NCI-H2196 (cell line): ENCODE measurements at regions not wholly inside any gene's neighbourhood (a gene's known extent, or its start where the extent isn't known, plus 50 kb on each side); places are given as distances from the start of the nearest gene placed in this dataset.
A peak's percentile ranks its signal among the peaks of the same experiment; 100 is the strongest.

Experiments
- DNase-seq: peaks from one replicate; lab custom pipeline; 2025; ENCODE audit not compliant: unreplicated experiment; lab: John Stamatoyannopoulos, UW

DNA sequence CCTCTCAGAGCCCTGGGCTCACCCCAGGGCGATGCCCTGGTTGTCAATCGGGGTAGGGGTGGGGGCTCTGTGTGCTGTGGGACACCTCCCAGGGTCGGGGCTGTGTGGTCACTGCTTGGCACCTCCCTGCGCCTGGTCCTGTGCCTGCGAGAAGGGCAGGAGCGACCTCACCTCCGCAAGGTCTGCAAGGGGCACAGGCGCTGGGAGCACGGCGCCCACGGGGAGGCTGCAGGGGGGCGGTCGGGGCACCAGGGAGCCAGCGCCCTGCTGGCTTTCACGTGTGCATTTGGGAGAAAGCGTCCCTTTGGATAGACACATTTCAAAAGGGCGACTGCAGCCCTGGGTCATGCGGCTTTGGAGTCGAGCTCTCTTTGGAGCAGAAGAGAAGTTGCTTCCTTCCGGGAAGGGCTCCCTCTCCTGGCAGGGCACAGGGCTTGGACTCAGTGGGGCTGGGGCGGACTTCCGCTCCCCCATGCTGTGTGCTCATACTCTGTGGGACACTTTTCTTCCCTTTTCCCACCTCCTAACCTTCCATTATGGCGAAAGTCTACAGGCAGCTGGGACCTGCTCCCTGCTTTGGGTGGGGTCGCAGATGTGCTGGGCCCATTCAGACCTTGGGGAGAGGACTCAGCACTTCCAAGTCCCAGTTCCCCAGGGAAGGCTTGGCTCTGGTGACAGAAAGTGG, 52.9 kb upstream of the SLC28A3 start:
- no peak for DNase-seq

DNA sequence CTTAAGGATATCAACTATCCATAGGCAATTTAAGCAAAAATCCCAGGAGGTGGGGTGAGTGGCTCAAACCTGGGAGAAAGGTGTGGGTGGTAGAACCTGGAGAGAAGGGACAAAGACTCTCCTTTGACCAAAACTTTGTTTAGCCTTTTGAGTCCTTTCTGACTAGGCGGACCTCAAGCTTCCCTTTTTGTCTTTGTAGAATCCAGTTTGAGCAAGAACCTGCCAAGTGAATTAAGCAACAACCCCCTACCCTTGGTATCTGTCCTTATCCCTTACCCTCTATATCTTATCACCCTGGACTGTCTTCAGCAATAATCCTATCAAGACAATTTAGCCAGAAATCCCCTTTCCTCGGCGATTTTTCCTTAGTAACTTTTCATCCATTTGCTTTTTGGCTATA, 53.5 kb upstream of the SLC28A3 start:
- no peak for DNase-seq

DNA sequence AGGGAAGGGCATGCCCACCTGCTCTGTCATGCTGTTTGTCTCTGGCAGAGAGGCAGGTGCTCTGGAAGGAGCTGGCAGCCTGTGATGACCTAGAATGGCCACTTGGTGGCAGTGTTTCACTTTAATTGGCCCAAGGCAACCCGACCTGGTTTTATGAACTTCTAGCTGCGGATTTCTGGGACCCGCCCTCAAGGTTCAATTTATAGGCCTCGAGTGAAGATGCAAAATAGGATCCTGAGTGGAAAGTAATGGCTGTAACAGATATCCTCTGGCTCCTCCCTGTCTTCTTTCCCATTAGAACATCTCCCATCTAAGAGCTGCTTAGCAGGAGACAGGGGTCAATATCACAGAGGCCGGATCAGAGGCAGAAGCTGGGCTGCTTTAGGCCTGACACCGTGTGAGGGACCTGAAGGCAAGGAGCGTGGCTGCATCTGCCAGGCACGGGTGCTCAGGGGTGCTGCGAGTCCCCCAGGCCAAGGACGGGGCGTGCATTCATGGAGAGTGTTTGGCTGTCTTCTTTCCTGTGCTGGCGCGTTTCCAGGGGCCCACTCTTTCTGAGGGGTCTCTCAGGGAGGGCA, 56.7 kb upstream of the SLC28A3 start:
- peak; percentile 75 for DNase-seq

DNA sequence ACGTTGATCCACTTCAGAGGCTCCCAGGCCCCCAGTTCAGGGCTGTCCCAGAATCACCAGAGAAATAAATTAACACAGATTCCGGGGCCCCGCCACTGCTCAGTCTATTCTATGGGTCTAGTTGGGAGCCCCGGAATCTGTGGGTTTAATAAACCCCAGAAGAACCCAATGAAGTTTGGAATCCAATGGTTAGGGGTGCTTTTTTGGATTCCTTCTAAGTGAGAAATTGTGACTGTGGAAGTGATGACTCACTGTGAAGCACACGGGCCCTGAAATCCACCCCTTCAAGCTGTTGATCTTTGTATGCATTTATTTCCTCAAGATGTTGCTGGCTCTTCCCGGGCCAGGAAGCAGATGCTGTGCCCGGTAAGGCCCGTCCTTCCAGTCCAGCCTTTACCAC, 57.3 kb upstream of the SLC28A3 start:
- DNase-seq = no peak

DNA sequence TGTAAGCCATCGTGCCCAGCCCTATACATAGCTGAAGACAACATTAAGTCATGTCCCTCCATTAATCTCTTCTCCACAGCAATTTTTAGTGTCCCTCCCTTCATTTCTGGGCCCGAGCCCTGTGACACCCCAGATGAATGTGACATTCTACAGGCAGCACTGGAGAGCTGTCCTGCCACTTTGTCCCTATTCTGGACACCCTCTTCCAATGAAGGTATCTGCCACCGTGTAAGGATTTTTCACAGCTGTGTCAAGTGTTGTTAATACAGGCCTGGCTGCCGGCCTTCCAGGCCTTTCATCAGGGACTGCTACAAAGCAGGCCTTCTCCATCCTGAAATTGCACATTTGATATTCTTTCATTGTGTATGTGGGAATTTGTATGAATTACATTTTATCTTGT, 62.0 kb upstream of the SLC28A3 start:
- DNase-seq = no peak

DNA sequence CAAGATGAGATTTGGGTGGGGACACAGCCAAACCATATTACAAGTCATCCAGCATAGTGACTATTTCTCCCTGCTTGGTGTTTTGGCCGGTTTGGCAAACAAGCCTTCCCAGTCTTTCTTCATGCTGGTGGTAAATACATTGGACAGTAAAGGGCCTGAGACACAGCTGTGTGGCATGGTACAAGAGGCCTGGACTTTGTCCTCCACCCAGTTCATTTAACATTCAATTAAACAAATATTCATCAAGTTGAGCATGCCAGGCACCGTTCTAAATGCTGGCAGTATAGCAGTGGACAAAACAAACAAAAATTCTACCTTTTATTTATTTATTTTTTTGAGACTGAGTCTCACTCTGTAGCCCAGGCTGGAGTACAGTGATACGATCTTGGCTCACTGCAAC, 62.7 kb upstream of the SLC28A3 start:
- no peak for DNase-seq

DNA sequence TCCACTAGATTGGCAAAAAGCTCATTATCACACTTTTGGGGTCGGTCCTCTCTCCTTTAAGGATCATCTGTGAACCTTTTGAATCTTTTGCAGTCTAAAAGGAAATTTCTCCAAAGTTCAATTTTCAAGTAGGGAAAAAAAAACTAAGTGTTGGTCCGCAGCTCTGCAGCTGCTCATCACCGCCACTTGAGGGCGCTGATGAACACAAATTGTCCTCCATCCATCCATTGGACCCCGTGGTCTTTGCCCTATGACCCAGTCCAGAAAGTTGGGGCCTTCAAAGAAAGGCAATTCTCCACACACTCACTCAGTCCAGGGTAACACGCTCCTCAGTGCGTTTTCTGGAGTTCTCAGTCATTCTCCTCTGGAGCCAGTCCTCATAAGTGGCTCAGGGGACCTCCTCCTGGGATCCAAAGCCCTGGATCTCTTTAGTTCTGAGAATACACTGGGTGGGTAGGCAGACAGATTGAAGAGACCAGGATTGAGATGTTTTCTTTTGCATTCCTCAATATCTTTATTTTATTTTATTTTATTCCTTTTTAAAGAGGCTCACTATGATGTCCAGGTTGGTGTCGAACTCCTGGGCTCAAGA, 63.6 kb upstream of the SLC28A3 start:
- DNase-seq = no peak

DNA sequence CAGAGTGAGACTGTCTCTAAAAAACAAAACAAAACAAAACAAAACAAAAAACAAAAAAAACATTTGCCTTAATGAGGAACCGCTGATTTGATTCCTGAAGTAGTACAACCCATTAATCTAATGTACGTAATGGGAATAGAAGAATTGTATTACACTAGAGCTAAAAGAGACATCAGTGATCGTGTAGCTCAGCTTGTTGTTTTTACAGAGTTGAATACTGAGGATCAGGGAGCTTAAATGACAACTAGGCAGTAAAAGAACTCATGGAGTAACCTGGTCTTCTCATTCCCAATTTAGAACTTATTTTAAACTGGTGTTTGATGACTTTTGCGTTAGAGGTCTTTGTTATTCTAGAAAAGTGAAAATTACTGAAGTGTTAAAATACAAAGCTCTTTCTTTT, 65.1 kb upstream of the SLC28A3 start:
- DNase-seq = no peak

DNA sequence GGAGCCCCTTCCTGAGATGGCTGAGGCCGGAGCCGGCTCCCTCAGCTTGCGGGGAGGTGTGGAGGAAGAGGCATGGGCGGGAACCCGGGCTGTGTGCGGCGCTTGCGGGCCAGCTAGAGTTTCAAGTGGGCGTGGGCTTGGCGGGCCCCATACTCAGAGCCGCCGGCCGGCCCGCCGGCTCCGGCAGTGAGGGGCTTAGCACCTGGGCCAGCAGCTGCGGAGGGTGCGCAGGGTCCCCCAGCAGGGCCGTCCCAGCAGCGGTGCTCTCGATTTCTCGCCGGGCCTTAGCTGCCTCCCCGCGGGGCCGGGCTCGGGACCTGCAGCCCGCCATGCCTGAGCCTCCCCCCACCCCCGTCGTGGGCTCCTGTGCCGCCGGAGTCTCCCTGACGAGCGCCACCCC, 67.9 kb upstream of the SLC28A3 start:
- DNase-seq = no peak

DNA sequence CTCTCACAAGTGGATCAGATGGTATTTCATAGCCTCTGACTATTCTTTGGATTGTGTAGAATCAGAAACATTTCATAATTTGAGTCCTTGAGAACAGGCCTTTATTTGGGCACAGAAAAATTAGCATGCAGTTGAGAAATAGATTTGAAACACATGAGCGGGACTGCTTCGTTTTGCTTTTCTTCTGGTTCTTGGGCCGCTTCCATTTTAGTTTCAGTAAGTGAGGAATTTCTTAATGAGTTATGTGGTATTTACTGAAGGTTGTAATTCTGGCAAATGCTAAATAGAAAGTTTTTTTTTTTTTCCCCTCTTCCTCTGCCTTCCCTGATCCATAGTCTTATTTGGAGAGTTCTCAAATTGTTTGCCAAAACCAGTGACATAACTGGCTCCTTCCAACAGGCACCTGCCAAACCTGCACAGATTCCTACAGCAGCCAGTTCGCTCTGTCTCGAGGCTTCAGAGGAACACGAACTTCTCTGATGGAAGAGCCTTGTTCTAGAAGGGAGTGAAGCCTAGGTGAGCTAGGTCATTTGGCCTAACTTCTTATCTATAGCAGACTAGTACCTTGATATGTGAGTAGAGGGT, 71.2 kb upstream of the SLC28A3 start:
- no peak for DNase-seq

DNA sequence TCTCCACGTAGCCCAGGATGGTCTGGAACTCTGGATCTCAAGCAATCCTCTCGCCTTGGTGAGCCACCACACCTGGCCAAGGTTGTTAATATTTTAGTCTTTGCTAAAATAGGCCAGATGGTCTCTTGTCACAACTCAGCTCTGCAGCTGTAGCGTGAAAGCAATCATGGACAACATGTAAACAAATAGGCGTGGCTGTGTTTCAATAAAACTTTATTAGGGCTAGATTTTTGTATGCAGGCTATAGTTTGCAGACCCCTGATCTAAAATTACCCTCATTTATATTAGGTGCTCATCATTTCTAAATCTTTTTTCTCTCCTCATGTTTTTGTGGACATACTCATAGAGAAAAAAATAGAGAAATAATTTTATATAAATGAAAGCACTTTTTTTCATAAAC, 72.1 kb upstream of the SLC28A3 start:
- no peak for DNase-seq

DNA sequence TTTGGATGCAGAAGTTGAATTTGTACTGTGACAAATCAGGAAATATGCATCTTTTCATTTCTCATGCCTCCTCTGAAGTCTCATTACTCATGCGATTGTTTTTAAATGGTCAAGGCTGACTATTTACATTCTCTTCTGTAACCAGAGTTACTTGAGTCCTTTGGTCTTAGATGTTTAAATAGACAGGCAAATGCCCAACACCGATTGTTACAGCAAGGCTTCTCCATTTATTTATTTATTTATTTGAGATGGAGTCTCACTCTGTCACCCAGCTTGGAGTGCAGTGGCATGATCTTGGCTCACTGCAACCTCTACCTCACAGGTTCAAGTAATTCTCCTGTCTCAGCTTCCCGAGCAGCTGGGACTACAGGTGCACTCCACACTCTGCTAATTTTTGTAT, 72.7 kb upstream of the SLC28A3 start:
- no peak for DNase-seq

DNA sequence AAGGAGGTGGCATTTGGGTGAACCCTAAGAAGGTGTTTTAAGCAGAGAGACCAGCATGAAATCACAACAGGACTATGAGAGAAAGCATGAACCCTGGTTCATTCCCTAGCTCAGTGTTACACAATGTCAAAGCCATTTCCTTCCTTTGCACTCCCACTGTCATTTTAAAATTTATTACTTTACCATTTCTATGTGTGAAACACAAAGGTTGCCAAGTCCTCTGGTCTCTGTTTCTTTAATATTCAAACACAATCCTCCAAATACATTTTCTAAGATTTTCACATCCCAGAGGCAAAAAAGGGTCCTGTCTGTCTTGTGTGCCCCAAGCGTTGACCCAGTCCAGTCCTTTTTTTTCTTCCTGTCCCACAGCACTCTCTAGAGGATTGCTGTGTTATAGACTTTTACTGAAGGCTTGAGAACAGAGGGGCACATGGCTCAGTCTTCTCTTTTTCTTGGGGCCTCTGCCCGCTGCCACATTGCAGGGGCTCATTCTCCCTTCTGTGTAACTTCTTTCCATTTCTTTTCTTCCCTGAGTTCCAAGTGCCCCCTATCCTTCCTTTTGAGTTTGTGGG, 78.6 kb upstream of the SLC28A3 start:
- DNase-seq = no peak

DNA sequence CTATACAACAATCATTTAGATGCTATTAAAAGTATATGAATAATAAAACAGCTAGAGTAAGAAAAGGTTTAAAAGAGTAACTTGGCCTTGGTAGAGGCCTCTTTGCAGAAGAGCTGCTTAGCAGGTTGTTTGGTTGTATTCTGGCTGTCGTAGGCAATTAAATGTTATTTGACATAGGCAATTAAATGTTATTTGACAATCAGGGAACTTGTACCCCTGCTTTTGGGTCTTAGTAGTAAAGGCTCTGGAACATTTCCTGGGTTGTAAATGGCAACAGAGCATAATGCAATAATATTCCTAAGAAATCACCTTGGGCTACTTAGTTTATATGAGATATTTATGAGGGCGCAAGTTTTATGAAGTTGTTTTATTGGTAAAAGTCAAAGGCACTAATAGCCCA, 84.4 kb upstream of the SLC28A3 start:
- DNase-seq = no peak

DNA sequence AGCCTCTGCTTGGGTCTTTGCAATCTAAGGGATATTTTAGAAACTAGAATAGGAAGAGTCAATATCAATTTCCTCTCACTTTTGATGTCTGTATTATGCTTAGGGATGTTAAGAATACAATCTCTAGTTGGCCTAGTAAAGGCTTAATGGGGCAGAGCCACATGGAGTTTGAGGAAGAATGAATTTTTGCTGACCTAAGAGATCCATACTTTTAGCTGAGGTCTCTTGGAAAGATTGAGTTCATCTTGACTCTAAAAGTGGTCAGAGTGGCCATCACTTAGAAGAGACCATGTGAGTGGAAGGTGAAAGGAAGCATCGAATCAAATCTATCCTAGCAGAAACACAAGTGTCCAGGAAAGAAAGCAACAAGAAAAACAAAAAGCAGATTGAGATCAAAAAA, 92.2 kb upstream of the SLC28A3 start:
- no peak for DNase-seq

DNA sequence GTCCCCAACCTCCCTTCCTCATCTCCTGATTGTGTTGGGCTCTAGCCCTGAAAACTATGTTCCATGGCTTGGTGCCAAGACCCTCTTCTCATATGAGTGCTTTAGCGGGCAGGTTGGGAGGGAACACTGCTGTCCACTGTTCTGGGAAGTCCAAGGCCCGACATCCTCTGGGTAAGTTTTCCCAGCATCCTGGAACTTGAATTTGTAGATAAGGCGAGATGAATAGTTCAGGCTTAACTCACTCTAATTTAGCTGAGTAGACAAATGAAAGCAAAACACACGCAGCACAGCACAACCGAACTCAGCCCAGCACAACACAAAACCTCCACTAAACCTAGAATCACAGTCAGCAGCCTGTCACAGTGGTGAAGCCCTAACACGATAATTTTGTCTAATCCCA, 95.3 kb upstream of the SLC28A3 start:
- DNase-seq = no peak

DNA sequence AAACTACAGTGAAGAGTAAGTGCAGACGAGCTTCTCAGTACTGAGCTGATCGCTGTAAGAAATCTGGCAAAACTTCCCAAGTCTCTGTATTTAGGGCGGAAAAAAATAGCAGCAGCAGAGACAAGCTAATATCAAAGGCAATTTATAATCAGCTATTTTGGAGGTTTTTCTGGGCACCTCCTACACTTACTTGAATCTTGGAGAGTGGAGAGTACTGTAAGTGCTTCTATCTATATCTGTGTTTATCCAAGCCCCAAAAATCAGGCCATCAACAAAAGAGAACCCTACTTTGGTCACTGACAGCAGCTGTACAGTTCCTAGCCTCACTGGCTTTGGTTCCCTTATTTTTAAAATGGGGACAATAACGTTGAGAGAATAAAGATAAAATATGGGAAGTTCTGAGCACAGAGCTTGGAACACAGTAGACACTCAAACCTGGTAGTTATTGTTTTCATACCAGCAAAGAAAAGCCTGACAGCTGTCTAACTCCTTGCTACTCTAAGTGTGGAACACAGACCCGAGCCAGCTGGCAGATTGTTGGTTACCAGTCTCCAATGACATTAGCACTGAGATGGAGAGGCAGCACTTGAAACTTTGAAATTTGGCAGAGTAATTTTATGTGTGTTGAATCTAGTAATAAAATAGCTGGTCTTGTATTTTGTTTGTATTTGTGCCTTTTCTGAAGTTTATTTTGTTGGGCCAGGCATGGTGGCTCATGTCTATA, 96.0 kb upstream of the SLC28A3 start:
- DNase-seq = no peak

DNA sequence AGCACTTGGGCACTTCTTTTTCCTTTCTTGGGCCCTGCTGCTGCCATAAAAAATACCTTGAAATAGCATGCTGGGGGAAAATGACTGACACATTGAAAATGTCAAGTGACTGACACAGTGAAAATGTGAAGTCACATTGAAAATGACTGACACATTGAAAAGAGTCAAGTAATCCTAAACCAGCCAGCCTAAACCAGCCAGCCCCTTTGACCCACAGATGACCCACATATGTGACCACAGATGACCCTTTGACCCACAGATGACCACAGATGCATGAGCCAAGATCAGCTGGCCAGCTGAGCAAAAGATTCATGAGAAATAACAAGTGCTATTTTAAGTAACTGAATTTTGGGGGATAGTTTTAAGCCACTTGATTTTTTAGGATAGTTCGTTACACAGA, 97.8 kb upstream of the SLC28A3 start:
- no peak for DNase-seq

DNA sequence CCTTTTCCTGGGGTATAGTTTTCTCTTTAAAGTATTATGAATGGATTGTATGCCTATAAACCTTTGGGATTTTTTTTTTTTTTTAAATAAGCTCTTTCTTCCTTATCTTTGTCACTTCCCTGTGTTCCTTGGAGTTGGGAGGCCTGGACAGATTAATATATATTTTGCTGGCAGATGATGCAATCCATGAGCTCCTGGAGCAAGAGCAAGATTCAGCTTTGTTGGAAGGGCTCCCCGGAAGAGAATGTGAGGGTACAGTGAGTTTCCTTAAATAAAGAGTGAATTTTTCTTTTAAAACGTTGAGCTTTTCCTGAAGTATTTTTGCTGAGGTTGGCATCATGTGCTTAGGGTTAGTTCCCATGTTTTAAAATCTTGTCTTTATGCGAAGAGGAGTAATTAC, 98.7 kb upstream of the SLC28A3 start:
- no peak for DNase-seq

DNA sequence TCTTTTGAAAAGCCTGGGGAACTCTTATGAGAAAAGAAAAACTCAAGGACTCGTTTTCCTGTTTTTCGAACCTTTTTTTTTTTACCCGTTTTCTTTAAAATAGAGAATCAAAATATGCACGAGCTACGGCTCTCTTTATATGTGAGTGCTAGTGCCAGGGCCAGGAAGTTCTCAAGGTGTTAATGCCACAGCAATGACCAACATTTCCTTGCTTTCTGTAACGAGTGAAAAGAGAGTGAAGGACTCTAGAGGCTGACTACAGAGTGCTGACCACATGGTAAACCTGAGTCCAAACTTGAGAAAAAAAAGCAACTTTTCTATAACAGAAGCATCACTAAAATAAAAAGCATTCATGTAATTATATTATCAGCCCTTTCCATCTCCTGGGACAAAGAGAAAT, 102.2 kb upstream of the SLC28A3 start:
- no peak for DNase-seq

DNA sequence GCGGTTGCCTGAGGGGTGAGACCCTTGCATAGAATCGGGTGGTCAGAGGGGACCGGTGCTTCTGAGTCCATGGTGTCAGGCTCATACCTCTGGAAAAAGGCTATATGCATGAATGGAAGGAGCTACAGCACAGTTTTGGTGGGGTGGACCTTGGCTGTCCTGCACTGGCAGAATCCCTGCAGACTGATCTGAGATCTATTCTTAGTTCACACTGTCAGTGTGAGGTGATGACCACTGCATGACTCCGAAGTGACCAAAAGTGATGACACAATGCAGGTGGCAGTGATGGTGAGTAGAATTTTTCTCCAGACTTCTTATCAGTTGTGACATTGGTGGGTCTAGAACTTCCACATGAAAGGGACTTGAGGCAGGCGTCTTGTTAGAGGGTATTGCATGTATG, 105.2 kb upstream of the SLC28A3 start:
- DNase-seq = no peak

DNA sequence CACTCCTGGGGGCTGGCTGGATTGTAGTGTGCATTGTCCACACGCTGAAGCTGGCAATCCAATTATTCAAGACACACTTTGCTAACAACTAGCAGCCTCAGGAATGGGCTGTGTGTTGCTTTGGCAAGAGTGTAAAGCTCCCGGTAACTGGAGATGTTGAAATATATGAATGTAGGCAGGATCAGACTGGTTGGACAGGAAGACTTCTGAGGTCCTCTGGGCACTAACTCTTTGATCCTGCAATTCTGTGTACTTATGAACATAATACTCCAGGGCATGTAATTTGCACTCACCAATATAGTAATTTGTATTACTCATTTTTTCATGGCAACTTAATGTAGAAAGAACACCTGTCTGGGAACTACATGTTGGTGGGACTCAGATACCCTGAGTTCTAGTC, 106.7 kb upstream of the SLC28A3 start:
- no peak for DNase-seq
